ENCODE measurements at regions not wholly inside any gene's neighbourhood (a gene's known extent, or its start where the extent isn't known, plus 50 kb on each side); places are given as distances from the start of the nearest gene placed in this dataset.
"Not testable (repeated sequence)": the region's sequence is repeated elsewhere in the genome, so short reads cannot be mapped to it uniquely, and the experiment has no call there.

DNA sequence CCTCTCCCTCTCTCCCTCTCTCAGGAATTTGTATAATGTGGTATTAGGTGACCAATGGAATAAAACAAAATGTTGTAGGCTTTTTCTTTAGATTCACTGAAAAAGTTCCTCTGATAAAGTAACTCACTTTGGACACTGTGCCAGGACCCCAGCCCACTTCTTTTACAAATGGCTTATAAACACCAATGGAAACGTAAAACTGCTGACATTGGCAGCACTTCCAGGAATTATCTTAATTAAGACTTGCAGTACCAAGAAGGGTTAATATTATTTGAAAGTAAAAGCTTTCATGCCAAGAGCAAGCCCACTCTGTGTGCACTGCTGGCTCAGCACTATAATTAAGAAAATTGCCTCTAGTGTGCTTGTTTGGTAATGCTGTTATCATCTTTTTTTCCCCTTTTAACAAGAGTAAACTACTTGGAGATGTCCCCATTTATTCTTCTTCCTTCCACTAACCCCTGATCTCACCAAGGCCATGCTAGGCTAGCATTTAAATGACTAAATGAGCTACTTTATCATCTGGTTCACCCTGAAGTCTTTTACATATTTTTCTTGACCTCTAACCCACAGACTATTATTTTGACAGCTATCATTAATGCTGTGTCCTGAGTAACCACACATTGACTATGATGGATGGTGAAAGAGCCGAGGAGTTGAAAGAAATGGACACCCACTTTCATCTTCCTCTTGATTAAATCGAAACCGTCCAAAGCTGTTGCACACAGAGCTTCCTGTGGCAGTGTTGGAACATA, 232.2 kb upstream of the ETAA1 start:
- TF ChIP-seq, protein P1, sequence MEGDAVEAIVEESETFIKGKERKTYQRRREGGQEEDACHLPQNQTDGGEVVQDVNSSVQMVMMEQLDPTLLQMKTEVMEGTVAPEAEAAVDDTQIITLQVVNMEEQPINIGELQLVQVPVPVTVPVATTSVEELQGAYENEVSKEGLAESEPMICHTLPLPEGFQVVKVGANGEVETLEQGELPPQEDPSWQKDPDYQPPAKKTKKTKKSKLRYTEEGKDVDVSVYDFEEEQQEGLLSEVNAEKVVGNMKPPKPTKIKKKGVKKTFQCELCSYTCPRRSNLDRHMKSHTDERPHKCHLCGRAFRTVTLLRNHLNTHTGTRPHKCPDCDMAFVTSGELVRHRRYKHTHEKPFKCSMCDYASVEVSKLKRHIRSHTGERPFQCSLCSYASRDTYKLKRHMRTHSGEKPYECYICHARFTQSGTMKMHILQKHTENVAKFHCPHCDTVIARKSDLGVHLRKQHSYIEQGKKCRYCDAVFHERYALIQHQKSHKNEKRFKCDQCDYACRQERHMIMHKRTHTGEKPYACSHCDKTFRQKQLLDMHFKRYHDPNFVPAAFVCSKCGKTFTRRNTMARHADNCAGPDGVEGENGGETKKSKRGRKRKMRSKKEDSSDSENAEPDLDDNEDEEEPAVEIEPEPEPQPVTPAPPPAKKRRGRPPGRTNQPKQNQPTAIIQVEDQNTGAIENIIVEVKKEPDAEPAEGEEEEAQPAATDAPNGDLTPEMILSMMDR (IDR thresholded peaks at IDR 0.05; ENCODE audit: low read depth, low read length), result no peak
- no peak for DNase-seq (ENCODE audit: extremely low read depth, low read depth)

DNA sequence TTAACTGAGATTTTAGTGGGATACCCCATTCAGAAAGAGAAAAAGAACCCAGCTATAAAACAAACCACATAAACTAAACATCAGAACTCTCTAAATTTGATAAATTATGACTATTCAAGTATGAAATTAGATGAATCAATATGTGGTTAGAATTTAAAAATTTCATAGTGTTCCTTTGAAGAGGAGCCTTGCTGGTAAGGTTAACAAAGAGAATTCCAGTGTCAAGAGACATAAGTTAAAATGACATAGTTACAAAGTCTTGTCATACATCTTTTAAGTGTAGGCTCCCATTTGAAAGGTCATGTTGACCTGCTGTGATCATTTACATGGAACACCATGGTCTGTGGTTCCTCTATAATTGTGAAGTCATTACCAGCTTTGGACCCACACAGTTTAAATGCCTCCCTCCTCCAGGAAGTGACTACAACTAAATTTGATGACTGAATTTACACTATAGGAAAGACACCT, 231.6 kb upstream of the ETAA1 start:
- DNase-seq (ENCODE audit: extremely low read depth, low read depth), result no peak
- TF ChIP-seq, protein P1 (IDR thresholded peaks at IDR 0.05; ENCODE audit: low read depth, low read length), result no peak

DNA sequence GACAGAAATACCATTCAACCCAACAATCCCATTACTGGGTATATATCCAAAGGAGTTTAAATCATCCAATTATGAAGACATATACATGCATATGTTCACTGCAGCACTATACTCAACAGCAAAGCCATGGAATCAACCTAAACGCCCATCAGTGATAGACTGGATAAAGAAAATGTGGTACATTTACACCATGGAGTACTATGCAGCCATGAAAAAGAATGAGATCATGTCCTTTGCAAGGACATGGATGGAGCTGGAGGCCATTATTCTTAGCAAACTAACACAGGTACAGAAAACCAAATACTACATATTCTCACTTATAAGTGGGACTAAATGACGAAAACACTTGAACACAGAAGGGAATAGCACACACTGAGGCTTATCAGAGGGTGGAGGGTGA, 230.6 kb upstream of the ETAA1 start:
- DNase-seq (ENCODE audit: extremely low read depth, low read depth), result not testable (repeated sequence)

DNA sequence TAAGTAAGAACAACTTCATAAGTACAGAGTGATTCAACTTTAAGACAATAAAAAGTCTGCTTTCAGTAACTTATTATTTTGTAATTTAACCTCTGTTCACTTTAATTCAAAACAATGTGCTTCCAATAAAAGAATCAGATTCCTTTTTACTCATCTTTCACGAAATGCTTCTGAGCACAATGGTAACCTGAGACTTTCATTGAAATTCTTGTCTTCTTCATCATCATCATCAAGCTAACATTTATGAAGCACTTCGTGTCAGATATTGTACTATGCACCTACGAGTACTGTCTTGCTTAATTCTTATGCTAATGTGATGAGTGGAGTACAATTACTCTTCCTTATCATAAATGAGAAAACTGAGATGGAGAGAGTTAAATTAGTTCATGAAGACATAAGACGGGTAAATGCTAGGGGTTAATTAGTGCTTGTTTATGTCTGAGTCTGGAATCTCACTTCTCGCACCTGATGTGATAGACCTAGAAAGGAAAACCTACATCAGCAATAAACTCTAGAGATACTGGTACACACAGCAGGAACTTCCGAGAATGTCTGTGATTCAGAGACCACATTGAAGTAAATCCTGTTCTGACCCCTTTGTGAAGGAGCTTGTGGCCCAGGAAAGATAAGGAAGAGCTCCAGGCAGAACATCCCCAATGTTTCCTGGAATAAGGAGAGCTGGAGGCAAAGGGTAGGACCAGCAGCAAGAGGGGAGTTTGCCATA, 227.6 kb upstream of the ETAA1 start:
- DNase-seq (ENCODE audit: extremely low read depth, low read depth), result peak; percentile 7
- TF ChIP-seq, protein P1 (IDR thresholded peaks at IDR 0.05; ENCODE audit: low read depth, low read length), result no peak

DNA sequence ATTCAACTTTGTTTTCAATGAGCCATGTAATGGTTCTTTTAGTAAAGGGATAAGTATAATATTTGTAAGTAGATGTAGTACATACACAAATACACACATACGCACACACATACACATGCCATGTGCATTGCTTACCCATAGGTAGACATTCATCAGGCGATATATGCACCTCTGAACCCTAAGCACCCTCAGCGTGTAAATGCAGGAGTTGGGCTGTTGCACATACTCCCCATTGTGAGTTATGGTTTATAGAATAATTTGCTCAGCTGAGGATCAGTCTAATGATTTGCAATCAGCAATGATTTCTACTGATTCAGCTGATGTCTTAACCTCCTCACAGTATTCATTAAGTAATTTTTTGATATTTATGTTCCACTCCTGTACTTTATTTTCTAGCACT, 217.6 kb upstream of the ETAA1 start:
- TF ChIP-seq, protein P1 (IDR thresholded peaks at IDR 0.05; ENCODE audit: low read depth, low read length), result no peak
- no peak for DNase-seq (ENCODE audit: extremely low read depth, low read depth)

DNA sequence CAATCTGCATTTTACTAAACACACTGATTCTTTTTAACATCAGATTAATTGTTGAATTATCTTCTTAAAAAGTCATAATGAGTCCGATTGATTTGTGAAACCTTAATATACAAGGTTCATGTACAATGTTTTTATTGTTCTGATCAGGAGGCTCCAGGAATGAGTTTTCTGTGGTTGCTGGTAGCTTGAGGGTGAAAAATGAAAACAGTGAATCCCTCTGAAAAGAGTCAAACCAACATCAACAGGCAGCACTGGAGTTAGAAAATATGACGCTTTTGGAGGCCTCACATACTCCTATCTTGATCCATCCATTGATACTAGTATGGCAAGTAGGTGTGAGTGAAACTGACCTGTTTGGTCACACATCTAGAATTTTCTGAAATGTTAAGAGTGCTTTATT, 216.3 kb upstream of the ETAA1 start:
- DNase-seq (ENCODE audit: extremely low read depth, low read depth), result no peak
- TF ChIP-seq, protein P1 (IDR thresholded peaks at IDR 0.05; ENCODE audit: low read depth, low read length), result no peak

DNA sequence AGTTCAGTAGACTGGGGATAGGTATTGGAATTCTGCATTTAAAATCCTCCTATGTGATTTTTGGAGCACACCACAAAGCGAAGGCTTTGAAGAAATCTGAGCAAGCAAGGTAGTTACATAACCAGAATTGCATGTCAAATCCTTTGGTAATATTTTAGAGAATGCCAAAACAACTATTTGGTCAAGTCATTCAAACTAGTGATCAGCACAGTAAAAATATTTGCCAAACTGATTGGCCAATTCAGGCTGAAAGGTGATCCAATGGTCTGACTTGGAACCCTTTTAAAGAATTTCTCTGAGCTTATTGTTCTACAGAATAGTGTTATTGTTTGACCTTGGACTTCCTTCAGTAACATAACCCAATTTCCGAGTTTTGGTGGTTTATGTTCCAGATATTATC, 214.2 kb upstream of the ETAA1 start:
- TF ChIP-seq, protein P1 (IDR thresholded peaks at IDR 0.05; ENCODE audit: low read depth, low read length), result no peak
- no peak for DNase-seq (ENCODE audit: extremely low read depth, low read depth)
